ENCODE measurements at regions not wholly inside any gene's neighbourhood (a gene's known extent, or its start where the extent isn't known, plus 50 kb on each side); places are given as distances from the start of the nearest gene placed in this dataset.

- TF ChIP-seq EZH2phosphoT487 (IDR thresholded peaks at IDR 0.05; ENCODE audit: borderline replicate concordance) (no peak), CTCF (IDR thresholded peaks at IDR 0.05 in 2 of 3, conservative IDR thresholded peaks at IDR 0.05 in 1 of 3; ENCODE audit: borderline replicate concordance in 1 of 3, insufficient read depth in 1 of 3, low read depth in 2 of 3, low read length in 2 of 3) (no peak), RAD21 (IDR thresholded peaks at IDR 0.05; ENCODE audit: low read depth) (no peak), EGR1 (IDR thresholded peaks at IDR 0.05; ENCODE audit: low read depth) (no peak), CEBPB (IDR thresholded peaks at IDR 0.05; ENCODE audit: low read depth) (no peak), MAX (IDR thresholded peaks at IDR 0.05) (no peak), EZH2 (IDR thresholded peaks at IDR 0.05) (no peak), POLR2A (IDR thresholded peaks at IDR 0.05; ENCODE audit: borderline replicate concordance, extremely low read depth, insufficient read depth, insufficient read length) (no peak), YY1 (IDR thresholded peaks at IDR 0.05; ENCODE audit: extremely low read depth, insufficient replicate concordance, low read depth, low read length) (no peak), ZBTB33 (IDR thresholded peaks at IDR 0.05; ENCODE audit: extremely low read depth, insufficient replicate concordance, low read length) (no peak), REST (IDR thresholded peaks at IDR 0.05; ENCODE audit: low read depth) (no peak), ATF3 (IDR thresholded peaks at IDR 0.05) (no peak)
Measured at GRCh38 chr16:79404571-79404970, 196.0 kb downstream of the MAF start.
